Activated CD4-positive, CD25-positive, alpha-beta regulatory T cell treated with anti-CD3 and anti-CD28 coated beads, Interleukin-2, amount 50 U/mL, for 72 hours (primary cell): ENCODE measurements at regions not wholly inside any gene's neighbourhood (a gene's known extent, or its start where the extent isn't known, plus 50 kb on each side); places are given as distances from the start of the nearest gene placed in this dataset.

Source experiments
- DNase-seq: peaks from one replicate; pipeline ENCODE4 v3.0.0; 2021

- no peak for DNase-seq
These were observed 568.4 kb downstream of the TNS1 start for GRCh38 chr2:217434180-217434975.

GRCh38 chr2:217433522-217433921 lies 569.3 kb downstream of the TNS1 start:
- no peak for DNase-seq

GRCh38 chr2:217431577-217432269 lies 571.1 kb downstream of the TNS1 start:
- no peak for DNase-seq

GRCh38 chr2:217430916-217431576 lies 571.2 kb upstream of the TNP1 start:
- DNase-seq = no peak

GRCh38 chr2:217429981-217430500 lies 570.2 kb upstream of the TNP1 start:
- DNase-seq = no peak

GRCh38 chr2:217421834-217422233 lies 562.0 kb upstream of the TNP1 start:
- no peak for DNase-seq

GRCh38 chr2:217420854-217421253 lies 561.0 kb upstream of the TNP1 start:
- DNase-seq = no peak

GRCh38 chr2:217419055-217419671 lies 559.3 kb upstream of the TNP1 start:
- no peak for DNase-seq

GRCh38 chr2:217418544-217418943 lies 558.7 kb upstream of the TNP1 start:
- no peak for DNase-seq

GRCh38 chr2:217418090-217418489 lies 558.2 kb upstream of the TNP1 start:
- DNase-seq = no peak

GRCh38 chr2:217417536-217417935 lies 557.7 kb upstream of the TNP1 start:
- DNase-seq = no peak

GRCh38 chr2:217415316-217415715 lies 555.5 kb upstream of the TNP1 start:
- no peak for DNase-seq

GRCh38 chr2:217414429-217414828 lies 554.6 kb upstream of the TNP1 start:
- no peak for DNase-seq

- no peak for DNase-seq
These were observed 553.3 kb upstream of the TNP1 start for GRCh38 chr2:217413193-217413592.

GRCh38 chr2:217412721-217413120 lies 552.9 kb upstream of the TNP1 start:
- DNase-seq = no peak

GRCh38 chr2:217412277-217412676 lies 552.4 kb upstream of the TNP1 start:
- no peak for DNase-seq

GRCh38 chr2:217410681-217410960 lies 550.8 kb upstream of the TNP1 start:
- no peak for DNase-seq

- DNase-seq = no peak
These were observed 550.3 kb upstream of the TNP1 start for GRCh38 chr2:217409949-217410680.

- DNase-seq = no peak
These were observed 547.5 kb upstream of the TNP1 start for GRCh38 chr2:217407362-217407761.

- no peak for DNase-seq
These were observed 544.4 kb upstream of the TNP1 start for GRCh38 chr2:217404236-217404760.

- no peak for DNase-seq
These were observed 543.0 kb upstream of the TNP1 start for GRCh38 chr2:217402761-217403383.

- DNase-seq = no peak
These were observed 542.3 kb upstream of the TNP1 start for GRCh38 chr2:217402144-217402543.
